HCT116 (cell line): ENCODE measurements at regions not wholly inside any gene's neighbourhood (a gene's known extent, or its start where the extent isn't known, plus 50 kb on each side); places are given as distances from the start of the nearest gene placed in this dataset.

Experiments used
- ATAC-seq: fragments of 200-7000 bp; cut with Tn5 transposase; 2 replicates; pipeline ENCODE4 v1.9.1; 2020; ENCODE audit warnings: mild to moderate bottlenecking, moderate library complexity
- BruUV-seq: library from RNA; stranded (reverse); fragments of 400-500 nt; replicated peaks from 2 replicates; lab custom pipeline; 2021; lab: Mats Ljungman, UMichigan
- CTCF ChIA-PET: fragments of 300-600 bp; sonication (Branson Sonifier 250); formaldehyde crosslinking; loops from one replicate; lab custom pipeline; 2021; ENCODE audit warnings: antibody characterized with exemption; lab: Charles Lee
- POLR2A ChIA-PET: fragments of 300-600, 350-600 bp; sonication (Branson Sonifier 250); formaldehyde crosslinking; loops from one replicate; lab custom pipeline; 2021; ENCODE audit warnings: antibody characterized with exemption; lab: Charles Lee
- RAD21 ChIA-PET, 2 experiments: fragments of 300-600 bp; sonication (Branson Sonifier 250); formaldehyde crosslinking; loops; one replicate each; lab custom pipeline; 2023; ENCODE audit warnings: low total read pairs in 2 of 2; ENCODE audit not compliant: uncharacterized antibody in 2 of 2, unreplicated experiment in 2 of 2, low non-redundant PET in 1 of 2; lab: Charles Lee
- DNase-seq: peaks from one replicate; pipeline ENCODE4 v3.0.0-alpha.2; 2010; ENCODE audit warnings: low read depth, low spot score
- H2AFZ ChIP-seq: fragments of 200-600 bp; shearing (Covaris generic), sonication (generic); 2 replicates; pipeline ENCODE4 v1.6.1; 2017; ENCODE audit warnings: low read depth, mixed run types, mixed read lengths, antibody characterized with exemption, low read length; ENCODE audit not compliant: poor library complexity, severe bottlenecking
- H3K27ac ChIP-seq: 2 replicates; pipeline ENCODE4 v1.5.1; 2012; ENCODE audit warnings: low read depth, low read length
- H3K27me3 ChIP-seq: fragments of 200-600 bp; sonication (generic); 2 replicates; pipeline ENCODE4 v1.6.1; 2016; ENCODE audit warnings: mixed run types, low read length, mixed read lengths; ENCODE audit not compliant: insufficient read depth
- H3K36me3 ChIP-seq, 2 experiments: fragments of 200-500 bp in 1 of 2; fragments of 200-600 bp in 1 of 2; sonication (Bioruptor generic) in 1 of 2; sonication (generic) in 1 of 2; 2 replicates each; pipeline versions ENCODE4 v1.5.1 to v1.6.1; 2014 to 2016; ENCODE audit warnings: low read length in 2 of 2, inconsistent platforms in 1 of 2, mixed read lengths in 1 of 2, mixed run types in 1 of 2; ENCODE audit not compliant: insufficient read depth in 2 of 2, control insufficient read depth in 1 of 2
- H3K4me1 ChIP-seq, 2 experiments: fragments of 200-600 bp in 1 of 2; sonication (generic) in 1 of 2; 2 replicates each; pipeline versions ENCODE4 v1.5.1 to v1.6.1; 2012 to 2017; ENCODE audit warnings: low read length in 2 of 2, inconsistent platforms in 1 of 2, mild to moderate bottlenecking in 1 of 2, mixed read lengths in 1 of 2, mixed run types in 1 of 2, moderate library complexity in 1 of 2; ENCODE audit not compliant: insufficient read depth in 2 of 2, control insufficient read depth in 1 of 2
- H3K4me2 ChIP-seq: fragments of 200-600 bp; sonication (generic); 2 replicates; pipeline ENCODE4 v1.6.1; 2017; ENCODE audit warnings: mixed run types, low read length, mixed read lengths
- H3K4me3 ChIP-seq, 2 experiments: fragments of 200-600 bp in 1 of 2; sonication (generic) in 1 of 2; replicated peaks in 1 of 2; 2 replicates each; pipeline ENCODE4 v1.5.1; 2011 to 2016; ENCODE audit warnings: low read length in 2 of 2, control low read depth in 1 of 2, low read depth in 1 of 2, mild to moderate bottlenecking in 1 of 2, mixed read lengths in 1 of 2, mixed run types in 1 of 2
- H3K79me2 ChIP-seq: fragments of 200-600 bp; sonication (generic); 2 replicates; pipeline ENCODE4 v1.6.1; 2017; ENCODE audit warnings: mild to moderate bottlenecking, mixed run types, low read length, moderate library complexity, mixed read lengths; ENCODE audit not compliant: insufficient read depth
- H3K9ac ChIP-seq: fragments of 200-600 bp; sonication (generic); 2 replicates; pipeline ENCODE4 v1.6.1; 2016; ENCODE audit warnings: low read length, mixed read lengths
- H3K9me2 ChIP-seq: fragments of 200-600 bp; sonication (generic), shearing (Covaris generic); 2 replicates; pipeline ENCODE4 v1.6.1; 2017; ENCODE audit warnings: mixed run types, mild to moderate bottlenecking, moderate library complexity; ENCODE audit not compliant: insufficient read depth
- H3K9me3 ChIP-seq, 2 experiments: fragments of 200-500 bp in 1 of 2; fragments of 200-600 bp in 1 of 2; sonication (Bioruptor generic) in 1 of 2; sonication (generic) in 1 of 2; 2 replicates each; pipeline ENCODE4 v1.6.1; 2014 to 2017; ENCODE audit warnings: low read length in 2 of 2, mixed read lengths in 2 of 2, inconsistent platforms in 1 of 2, low read depth in 1 of 2, mild to moderate bottlenecking in 1 of 2, mixed run types in 1 of 2, moderate library complexity in 1 of 2; ENCODE audit not compliant: control insufficient read depth in 1 of 2, insufficient read depth in 1 of 2
- H4K20me1 ChIP-seq: fragments of 200-600 bp; sonication (generic), shearing (Covaris generic); 2 replicates; pipeline ENCODE4 v1.6.1; 2017; ENCODE audit warnings: mixed run types, mild to moderate bottlenecking, moderate library complexity; ENCODE audit not compliant: insufficient read depth
- ATF3 ChIP-seq: IDR thresholded peaks from 2 replicates; pipeline ENCODE4 v1.6.1; 2012
- CEBPB ChIP-seq: IDR thresholded peaks from 2 replicates; pipeline ENCODE4 v1.6.1; 2012; ENCODE audit warnings: low read depth
- CTCF ChIP-seq, 3 experiments: fragments of 200-600 bp in 1 of 3; sonication (generic) in 1 of 3; IDR thresholded peaks in 2 of 3; conservative IDR thresholded peaks in 1 of 3; 2 replicates each; pipeline ENCODE4 v1.5.1; 2012 to 2017; ENCODE audit warnings: low read depth in 2 of 3, low read length in 2 of 3, antibody characterized with exemption in 1 of 3, borderline replicate concordance in 1 of 3, control low read depth in 1 of 3, mild to moderate bottlenecking in 1 of 3, mixed read lengths in 1 of 3, mixed run types in 1 of 3, moderate library complexity in 1 of 3; ENCODE audit not compliant: insufficient read depth in 1 of 3
- EGR1 ChIP-seq: IDR thresholded peaks from 2 replicates; pipeline ENCODE4 v1.6.1; 2012; ENCODE audit warnings: low read depth
- EZH2 ChIP-seq: fragments of 200-600 bp; sonication (generic); IDR thresholded peaks from 2 replicates; pipeline ENCODE4 v1.6.1; 2017; ENCODE audit warnings: antibody characterized with exemption, mixed run types
- EZH2phosphoT487 ChIP-seq: fragments of 200-600 bp; IDR thresholded peaks from 2 replicates; pipeline ENCODE4 v1.6.1; 2018; ENCODE audit warnings: antibody characterized with exemption, borderline replicate concordance
- FOSL1 ChIP-seq: IDR thresholded peaks from 2 replicates; pipeline ENCODE4 v1.6.1; 2012; ENCODE audit warnings: low read depth
- JUND ChIP-seq: IDR thresholded peaks from 2 replicates; pipeline ENCODE4 v1.6.1; 2012
- POLR2A ChIP-seq: IDR thresholded peaks from 2 replicates; pipeline ENCODE4 v1.7.0; 2011; ENCODE audit warnings: borderline replicate concordance; ENCODE audit not compliant: insufficient read depth, insufficient read length; ENCODE audit errors: extremely low read depth
- POLR2AphosphoS5 ChIP-seq: IDR thresholded peaks from 2 replicates; pipeline ENCODE4 v1.6.1; 2011; ENCODE audit warnings: mild to moderate bottlenecking, low read depth, low read length, moderate library complexity
- RAD21 ChIP-seq: IDR thresholded peaks from 2 replicates; pipeline ENCODE4 v1.6.1; 2012; ENCODE audit warnings: low read depth, mild to moderate bottlenecking
- SIN3A ChIP-seq: IDR thresholded peaks from 2 replicates; pipeline ENCODE4 v1.6.1; 2012; ENCODE audit warnings: low read depth
- SP1 ChIP-seq: IDR thresholded peaks from 2 replicates; pipeline ENCODE4 v1.6.1; 2012; ENCODE audit warnings: low read depth
- SRF ChIP-seq: IDR thresholded peaks from 2 replicates; pipeline ENCODE4 v1.6.1; 2012; ENCODE audit warnings: low read depth
- ZBTB33 ChIP-seq: IDR thresholded peaks from 2 replicates; pipeline ENCODE4 v1.6.1; 2011; ENCODE audit warnings: mild to moderate bottlenecking, low read length, moderate library complexity; ENCODE audit not compliant: insufficient replicate concordance; ENCODE audit errors: extremely low read depth
- ZFX ChIP-seq: fragments of 450-650 bp; IDR thresholded peaks from 2 replicates; pipeline ENCODE4 v1.6.1; 2017
- ZNF274 ChIP-seq: fragments of 200-500 bp; sonication (Bioruptor generic); IDR thresholded peaks from 2 replicates; pipeline ENCODE4 v1.6.1; 2014; ENCODE audit warnings: mild to moderate bottlenecking, low read depth, low read length, inconsistent platforms
- intact Hi-C: fragments of 100-400 bp; cut with micrococcal nuclease; formaldehyde crosslinking; loops from 2 replicates; pipeline ENCODE4 v1.10.0; 2022
- TF ChIP-seq, protein P1 (sequence below): IDR thresholded peaks from 2 replicates; pipeline ENCODE4 v1.6.1; 2012; ENCODE audit warnings: low read depth
- TF ChIP-seq, protein P2 (sequence below): IDR thresholded peaks from 2 replicates; pipeline ENCODE4 v1.6.1; 2012

DNA sequence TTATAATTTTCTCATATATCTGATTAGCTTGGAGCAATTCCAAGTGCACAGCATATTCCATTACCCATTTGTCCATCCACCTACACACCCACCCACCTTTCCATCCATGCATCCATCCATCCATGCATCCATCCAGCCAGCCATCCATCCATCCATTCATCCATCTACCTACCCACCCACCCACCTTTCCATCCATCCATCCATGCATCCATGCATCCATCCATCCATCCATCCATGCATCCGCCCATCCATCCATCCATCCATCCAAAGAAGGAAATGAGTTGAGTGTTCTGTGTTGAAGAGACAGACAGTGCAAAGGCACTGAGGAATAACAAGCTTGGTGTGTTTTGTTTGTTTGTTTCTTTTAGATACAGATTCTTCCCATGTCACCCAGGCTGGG, 78.7 kb upstream of the FAM20A start:
- intact Hi-C loops = no loop called here
- ATAC-seq (no peak), DNase-seq (no peak)
- H3K4me3 ChIP-seq = no peak overlapping the region
- H3K27ac ChIP-seq = no peak overlapping the region
- H4K20me1 ChIP-seq = no peaks in the 10 kb centered on the region
- ChIA-PET POLR2A (no interaction called here), RAD21 (no interaction called here), CTCF (no interaction called here)
- H3K4me1 ChIP-seq = no peaks in the 10 kb centered on the region
- no peak overlapping the region for H2AFZ ChIP-seq
- H3K9me2 ChIP-seq = no peaks in the 10 kb centered on the region
- BruUV-seq = no TSS peak
- no peak overlapping the region for H3K9ac ChIP-seq
- peaks cover 4% of the 10 kb centered on the region; the same call in 1 of the 2 replicates for H3K27me3 ChIP-seq
- H3K9me3 ChIP-seq = no peaks in the 10 kb centered on the region
- H3K36me3 ChIP-seq = no peaks in the 10 kb centered on the region
- H3K79me2 ChIP-seq = no peaks in the 10 kb centered on the region
- no peak overlapping the region for H3K4me2 ChIP-seq
- TF ChIP-seq CTCF (IDR thresholded peaks at IDR 0.05 in 2 of 3, conservative IDR thresholded peaks at IDR 0.05 in 1 of 3; ENCODE audit: borderline replicate concordance in 1 of 3, insufficient read depth in 1 of 3, low read depth in 2 of 3, low read length in 2 of 3) (no peak), POLR2AphosphoS5 (no peak), ZNF274 (no peak), SIN3A (no peak), CEBPB (no peak), EZH2 (no peak), EGR1 (no peak), EZH2phosphoT487 (no peak), SP1 (no peak), ZBTB33 (no peak), SRF (no peak), JUND (no peak), ZFX (no peak), FOSL1 (no peak), RAD21 (no peak), POLR2A (no peak), ATF3 (no peak)
- TF ChIP-seq, protein P1, sequence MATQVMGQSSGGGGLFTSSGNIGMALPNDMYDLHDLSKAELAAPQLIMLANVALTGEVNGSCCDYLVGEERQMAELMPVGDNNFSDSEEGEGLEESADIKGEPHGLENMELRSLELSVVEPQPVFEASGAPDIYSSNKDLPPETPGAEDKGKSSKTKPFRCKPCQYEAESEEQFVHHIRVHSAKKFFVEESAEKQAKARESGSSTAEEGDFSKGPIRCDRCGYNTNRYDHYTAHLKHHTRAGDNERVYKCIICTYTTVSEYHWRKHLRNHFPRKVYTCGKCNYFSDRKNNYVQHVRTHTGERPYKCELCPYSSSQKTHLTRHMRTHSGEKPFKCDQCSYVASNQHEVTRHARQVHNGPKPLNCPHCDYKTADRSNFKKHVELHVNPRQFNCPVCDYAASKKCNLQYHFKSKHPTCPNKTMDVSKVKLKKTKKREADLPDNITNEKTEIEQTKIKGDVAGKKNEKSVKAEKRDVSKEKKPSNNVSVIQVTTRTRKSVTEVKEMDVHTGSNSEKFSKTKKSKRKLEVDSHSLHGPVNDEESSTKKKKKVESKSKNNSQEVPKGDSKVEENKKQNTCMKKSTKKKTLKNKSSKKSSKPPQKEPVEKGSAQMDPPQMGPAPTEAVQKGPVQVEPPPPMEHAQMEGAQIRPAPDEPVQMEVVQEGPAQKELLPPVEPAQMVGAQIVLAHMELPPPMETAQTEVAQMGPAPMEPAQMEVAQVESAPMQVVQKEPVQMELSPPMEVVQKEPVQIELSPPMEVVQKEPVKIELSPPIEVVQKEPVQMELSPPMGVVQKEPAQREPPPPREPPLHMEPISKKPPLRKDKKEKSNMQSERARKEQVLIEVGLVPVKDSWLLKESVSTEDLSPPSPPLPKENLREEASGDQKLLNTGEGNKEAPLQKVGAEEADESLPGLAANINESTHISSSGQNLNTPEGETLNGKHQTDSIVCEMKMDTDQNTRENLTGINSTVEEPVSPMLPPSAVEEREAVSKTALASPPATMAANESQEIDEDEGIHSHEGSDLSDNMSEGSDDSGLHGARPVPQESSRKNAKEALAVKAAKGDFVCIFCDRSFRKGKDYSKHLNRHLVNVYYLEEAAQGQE = no peak
- TF ChIP-seq, protein P2, sequence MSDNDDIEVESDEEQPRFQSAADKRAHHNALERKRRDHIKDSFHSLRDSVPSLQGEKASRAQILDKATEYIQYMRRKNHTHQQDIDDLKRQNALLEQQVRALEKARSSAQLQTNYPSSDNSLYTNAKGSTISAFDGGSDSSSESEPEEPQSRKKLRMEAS = no peak
